Osteocyte (in vitro differentiated cells): ENCODE measurements at regions not wholly inside any gene's neighbourhood (a gene's known extent, or its start where the extent isn't known, plus 50 kb on each side); places are given as distances from the start of the nearest gene placed in this dataset.
"Not testable (repeated sequence)": the region's sequence is repeated elsewhere in the genome, so short reads cannot be mapped to it uniquely, and the experiment has no call there.

Experiments used
- DNase-seq: peaks from one replicate; pipeline ENCODE4 v3.0.0; 2021; ENCODE audit warnings: mixed read lengths; ENCODE audit not compliant: unreplicated experiment; ENCODE audit errors: extremely low spot score
- H3K27ac Mint-ChIP-seq: one replicate; pipeline ENCODE4 v1.8.0; 2021; ENCODE audit warnings: mild to moderate bottlenecking, mixed read lengths; ENCODE audit not compliant: unreplicated experiment
- H3K27me3 Mint-ChIP-seq: one replicate; pipeline ENCODE4 v1.8.0; 2021; ENCODE audit warnings: mixed read lengths; ENCODE audit not compliant: unreplicated experiment
- H3K36me3 Mint-ChIP-seq: one replicate; pipeline ENCODE4 v1.8.0; 2021; ENCODE audit warnings: mixed read lengths; ENCODE audit not compliant: unreplicated experiment
- H3K4me1 Mint-ChIP-seq: one replicate; pipeline ENCODE4 v1.8.0; 2021; ENCODE audit warnings: mixed read lengths; ENCODE audit not compliant: unreplicated experiment
- H3K4me3 Mint-ChIP-seq: one replicate; pipeline ENCODE4 v1.8.0; 2021; ENCODE audit warnings: mild to moderate bottlenecking, moderate library complexity, mixed read lengths; ENCODE audit not compliant: unreplicated experiment
- H3K9me3 Mint-ChIP-seq: one replicate; pipeline ENCODE4 v1.8.0; 2021; ENCODE audit warnings: mixed read lengths; ENCODE audit not compliant: unreplicated experiment

GRCh38 chr15:44817797-44818196 is 81.5 kb downstream of the TRIM69 start:
- H3K27me3 Mint-ChIP-seq: peaks cover 13% of the 10 kb centered on the region
- not testable (repeated sequence) for DNase-seq, H3K36me3 Mint-ChIP-seq, H3K9me3 Mint-ChIP-seq, H3K4me1 Mint-ChIP-seq, H3K27ac Mint-ChIP-seq, H3K4me3 Mint-ChIP-seq

GRCh38 chr15:44819331-44819987 is 83.1 kb downstream of the TRIM69 start:
- H3K27ac Mint-ChIP-seq, H3K27me3 Mint-ChIP-seq, H3K9me3 Mint-ChIP-seq, H3K36me3 Mint-ChIP-seq, H3K4me3 Mint-ChIP-seq, H3K4me1 Mint-ChIP-seq, DNase-seq: not testable (repeated sequence)

- not testable (repeated sequence) for H3K27me3 Mint-ChIP-seq, H3K4me1 Mint-ChIP-seq, H3K9me3 Mint-ChIP-seq, H3K4me3 Mint-ChIP-seq, DNase-seq, H3K27ac Mint-ChIP-seq, H3K36me3 Mint-ChIP-seq
These were observed 84.2 kb downstream of the TRIM69 start for GRCh38 chr15:44820535-44820934.

- H3K27ac Mint-ChIP-seq, H3K4me3 Mint-ChIP-seq, H3K27me3 Mint-ChIP-seq, H3K9me3 Mint-ChIP-seq, H3K4me1 Mint-ChIP-seq, DNase-seq, H3K36me3 Mint-ChIP-seq: not testable (repeated sequence)
These were observed 84.6 kb downstream of the TRIM69 start for GRCh38 chr15:44820967-44821366.

- H3K9me3 Mint-ChIP-seq, H3K4me1 Mint-ChIP-seq, H3K36me3 Mint-ChIP-seq, H3K4me3 Mint-ChIP-seq, H3K27ac Mint-ChIP-seq, DNase-seq, H3K27me3 Mint-ChIP-seq: not testable (repeated sequence)
These were observed 88.2 kb downstream of the TRIM69 start for GRCh38 chr15:44824277-44825145.

- not testable (repeated sequence) for H3K4me1 Mint-ChIP-seq, DNase-seq, H3K36me3 Mint-ChIP-seq, H3K4me3 Mint-ChIP-seq, H3K9me3 Mint-ChIP-seq, H3K27ac Mint-ChIP-seq, H3K27me3 Mint-ChIP-seq
These were observed 90.3 kb downstream of the TRIM69 start for GRCh38 chr15:44826583-44826982.

GRCh38 chr15:44828229-44828914 is 92.0 kb downstream of the TRIM69 start:
- not testable (repeated sequence) for H3K4me1 Mint-ChIP-seq, H3K27ac Mint-ChIP-seq, H3K4me3 Mint-ChIP-seq, DNase-seq, H3K9me3 Mint-ChIP-seq, H3K36me3 Mint-ChIP-seq, H3K27me3 Mint-ChIP-seq

GRCh38 chr15:44829150-44829549 is 92.8 kb downstream of the TRIM69 start:
- H3K27ac Mint-ChIP-seq, H3K9me3 Mint-ChIP-seq, H3K4me3 Mint-ChIP-seq, DNase-seq, H3K27me3 Mint-ChIP-seq, H3K36me3 Mint-ChIP-seq, H3K4me1 Mint-ChIP-seq: not testable (repeated sequence)

- not testable (repeated sequence) for H3K4me3 Mint-ChIP-seq, H3K4me1 Mint-ChIP-seq, H3K9me3 Mint-ChIP-seq, H3K36me3 Mint-ChIP-seq, H3K27me3 Mint-ChIP-seq, DNase-seq, H3K27ac Mint-ChIP-seq
These were observed 94.5 kb downstream of the TRIM69 start for GRCh38 chr15:44830692-44831408.

- H3K4me3 Mint-ChIP-seq, H3K27me3 Mint-ChIP-seq, H3K27ac Mint-ChIP-seq, H3K4me1 Mint-ChIP-seq, H3K9me3 Mint-ChIP-seq, DNase-seq, H3K36me3 Mint-ChIP-seq: not testable (repeated sequence)
These were observed 95.0 kb downstream of the TRIM69 start for GRCh38 chr15:44831409-44831741.

- H3K4me3 Mint-ChIP-seq, H3K27me3 Mint-ChIP-seq, H3K27ac Mint-ChIP-seq, H3K36me3 Mint-ChIP-seq, H3K4me1 Mint-ChIP-seq, DNase-seq, H3K9me3 Mint-ChIP-seq: not testable (repeated sequence)
These were observed 95.8 kb downstream of the TRIM69 start for GRCh38 chr15:44832133-44832532.
